H1 (cell line): ENCODE measurements at regions not wholly inside any gene's neighbourhood (a gene's known extent, or its start where the extent isn't known, plus 50 kb on each side); places are given as distances from the start of the nearest gene placed in this dataset.

Experiments
- KDM5A ChIP-seq: fragments of 200-600 bp; IDR thresholded peaks from 2 replicates; pipeline ENCODE4 v1.7.1; 2012; ENCODE audit warnings: mild to moderate bottlenecking, low read length, inconsistent platforms, mixed read lengths
- SP2 ChIP-seq: IDR thresholded peaks from 2 replicates; pipeline ENCODE4 v1.6.1; 2012; ENCODE audit warnings: mild to moderate bottlenecking, low read length, inconsistent platforms

DNA sequence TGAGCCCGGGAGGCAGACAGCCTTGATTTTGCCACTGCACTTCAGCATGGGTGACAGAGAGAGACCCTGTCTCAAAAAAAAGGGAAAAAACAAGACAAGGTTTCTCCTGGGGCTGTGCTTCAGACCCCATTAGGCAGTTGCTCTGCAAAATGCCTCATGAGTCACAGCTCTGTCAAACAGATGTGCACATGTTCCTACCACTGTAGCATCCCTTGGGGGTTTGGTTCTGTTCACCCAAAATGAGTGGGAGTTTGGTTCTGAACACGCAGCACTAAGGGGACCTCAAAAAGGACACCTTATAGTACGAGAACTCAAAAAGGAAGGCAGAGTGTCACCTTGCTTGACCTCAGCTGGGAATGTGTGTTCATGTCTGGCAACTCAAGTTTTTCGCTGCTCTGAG, 134.9 kb downstream of the RPIA start (continued):
- TF ChIP-seq SP2 (no peak), KDM5A (no peak)
